Transverse colon (tissue), 3 donors: ENCODE measurements at regions not wholly inside any gene's neighbourhood (a gene's known extent, or its start where the extent isn't known, plus 50 kb on each side); places are given as distances from the start of the nearest gene placed in this dataset.

Source experiments
- CTCF ChIP-seq, 5 experiments: fragments of 200-600 bp in 3 of 5; fragments of 450-650 bp in 2 of 5; sonication (generic) in 3 of 5; IDR thresholded peaks; 1 replicate in 2 of 5; 2 replicates in 3 of 5; pipeline ENCODE4 v1.5.1; 2016 to 2017; ENCODE audit warnings: antibody characterized with exemption in 5 of 5, inconsistent platforms in 3 of 5, mild to moderate bottlenecking in 2 of 5, moderate library complexity in 1 of 5
- POLR2A ChIP-seq: fragments of 450-650 bp; IDR thresholded peaks from one replicate; pipeline ENCODE4 v1.6.1; 2016; ENCODE audit warnings: antibody characterized with exemption, mild to moderate bottlenecking, moderate library complexity

GRCh38 chr12:127656266-127656665 lies 610.7 kb upstream of the TMEM132C start:
- no peak for TF ChIP-seq POLR2A
- no peak for TF ChIP-seq CTCF (IDR thresholded peaks at IDR 0.05)
